SK-N-SH treated with all-trans-retinoic acid at 6 μM for 48 hours (cell line): ENCODE measurements at regions not wholly inside any gene's neighbourhood (a gene's known extent, or its start where the extent isn't known, plus 50 kb on each side); places are given as distances from the start of the nearest gene placed in this dataset.

Source experiments
- ATAC-seq: fragments of 200-7000 bp; cut with Tn5 transposase; 3 replicates; pipeline ENCODE4 v1.9.1; 2020; ENCODE audit warnings: mild to moderate bottlenecking, moderate library complexity
- BACH2 ChIP-seq: fragments of 250-450 bp; sonication (Bioruptor Pico); IDR thresholded peaks from 2 replicates; pipeline ENCODE4 v1.9.0; 2021; ENCODE audit warnings: mild to moderate bottlenecking, borderline replicate concordance
- CSDC2 ChIP-seq: fragments of 250-450 bp; sonication (Bioruptor Pico); IDR thresholded peaks from 2 replicates; pipeline ENCODE4 v1.5.0; 2020; ENCODE audit warnings: mild to moderate bottlenecking, moderate library complexity
- GLIS3 ChIP-seq: fragments of 250-450 bp; sonication (Bioruptor Pico); IDR thresholded peaks from 2 replicates; pipeline ENCODE4 v1.5.0; 2020; ENCODE audit warnings: mild to moderate bottlenecking, moderate library complexity
- ISL1 ChIP-seq: fragments of 250-450 bp; sonication (Bioruptor Pico); IDR thresholded peaks from 2 replicates; pipeline ENCODE4 v2.1.2; 2022; ENCODE audit warnings: mild to moderate bottlenecking, moderate library complexity
- PPARA ChIP-seq: fragments of 250-450 bp; sonication (Bioruptor Pico); IDR thresholded peaks from 2 replicates; pipeline ENCODE4 v1.5.0; 2020; ENCODE audit warnings: mild to moderate bottlenecking, borderline replicate concordance
- RARB ChIP-seq: fragments of 250-450 bp; sonication (Bioruptor Pico); IDR thresholded peaks from 2 replicates; pipeline ENCODE4 v1.8.0; 2021; ENCODE audit warnings: mild to moderate bottlenecking, moderate library complexity
- TCF4 ChIP-seq: fragments of 250-450 bp; sonication (Bioruptor Pico); IDR thresholded peaks from 2 replicates; pipeline ENCODE4 v1.8.0; 2021; ENCODE audit warnings: mild to moderate bottlenecking, moderate library complexity, borderline replicate concordance
- TOX ChIP-seq: fragments of 250-450 bp; sonication (Bioruptor Pico); IDR thresholded peaks from 2 replicates; pipeline ENCODE4 v1.8.0; 2021; ENCODE audit warnings: mild to moderate bottlenecking, moderate library complexity, borderline replicate concordance
- ZC3H10 ChIP-seq: fragments of 250-450 bp; sonication (Bioruptor Pico); IDR thresholded peaks from 2 replicates; pipeline ENCODE4 v1.5.1; 2021; ENCODE audit warnings: mild to moderate bottlenecking, moderate library complexity
- ZFP3 ChIP-seq: fragments of 250-450 bp; sonication (Bioruptor Pico); IDR thresholded peaks from 2 replicates; pipeline ENCODE4 v1.5.0; 2020; ENCODE audit warnings: mild to moderate bottlenecking, moderate library complexity
- ZFP30 ChIP-seq: fragments of 450-650 bp; formaldehyde crosslinking; IDR thresholded peaks from 2 replicates; pipeline ENCODE4 v1.5.0; 2022; ENCODE audit warnings: mild to moderate bottlenecking, moderate library complexity
- ZNF565 ChIP-seq: fragments of 450-650 bp; formaldehyde crosslinking; conservative IDR thresholded peaks from 2 replicates; pipeline ENCODE4 v1.5.0; 2020; ENCODE audit warnings: low read depth, mild to moderate bottlenecking, moderate library complexity
- ZNF70 ChIP-seq: fragments of 450-650 bp; formaldehyde crosslinking; IDR thresholded peaks from 2 replicates; pipeline ENCODE4 v1.5.0; 2020; ENCODE audit warnings: mild to moderate bottlenecking, moderate library complexity
- ZNF8 ChIP-seq: fragments of 450-650 bp; formaldehyde crosslinking; IDR thresholded peaks from 2 replicates; pipeline ENCODE4 v1.5.0; 2020; ENCODE audit warnings: mild to moderate bottlenecking, moderate library complexity
- TF ChIP-seq, protein P1 (sequence below): fragments of 250-450 bp; sonication (Bioruptor Pico); IDR thresholded peaks from 2 replicates; pipeline ENCODE4 v1.8.0; 2021; ENCODE audit warnings: low read depth, mild to moderate bottlenecking, moderate library complexity, borderline replicate concordance
- TF ChIP-seq, protein P2 (sequence below): fragments of 250-450 bp; sonication (Bioruptor Pico); IDR thresholded peaks from 2 replicates; pipeline ENCODE4 v1.5.0; 2020; ENCODE audit warnings: mild to moderate bottlenecking, moderate library complexity
- TF ChIP-seq, protein P3 (sequence below): fragments of 250-450 bp; sonication (Bioruptor Pico); IDR thresholded peaks from 2 replicates; pipeline ENCODE4 v1.5.1; 2021; ENCODE audit warnings: mild to moderate bottlenecking, moderate library complexity
- TF ChIP-seq, protein P4 (sequence below): fragments of 250-450 bp; sonication (Bioruptor Pico); IDR thresholded peaks from 2 replicates; pipeline ENCODE4 v1.8.0; 2020; ENCODE audit warnings: mild to moderate bottlenecking, moderate library complexity, borderline replicate concordance
- TF ChIP-seq, protein P5 (sequence below): fragments of 250-450 bp; sonication (Bioruptor Pico); IDR thresholded peaks from 2 replicates; pipeline ENCODE4 v1.5.1; 2020; ENCODE audit warnings: low read depth, mild to moderate bottlenecking, moderate library complexity

DNA sequence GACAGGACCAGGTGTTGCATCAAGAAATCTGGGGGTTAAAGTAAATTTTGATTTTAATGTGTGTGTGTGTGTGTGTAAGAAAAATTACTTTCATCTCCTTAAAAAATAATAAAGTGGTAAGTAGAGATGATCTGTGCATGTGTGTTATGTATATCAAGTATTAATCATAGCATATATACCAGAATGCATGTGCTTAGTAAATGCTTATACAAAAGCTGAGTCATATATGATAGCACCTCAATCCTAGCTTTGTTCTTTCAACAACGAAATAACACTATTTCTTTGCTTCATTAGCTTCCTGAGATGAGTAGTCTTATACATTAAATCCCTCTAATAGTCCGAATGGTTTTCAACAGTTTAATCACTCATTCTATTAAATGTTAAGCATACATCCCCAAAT lies 899.6 kb upstream of the ANO3 start:
- ATAC-seq, result no peak
- TF ChIP-seq BACH2 (CRISPR knock-in tag) (no peak), GLIS3 (no peak), TOX (CRISPR knock-in tag) (no peak), ZFP3 (CRISPR knock-in tag) (no peak), ZC3H10 (CRISPR knock-in tag) (no peak), ZNF8 (no peak), TCF4 (no peak), RARB (CRISPR knock-in tag) (no peak), CSDC2 (no peak), ISL1 (CRISPR knock-in tag) (no peak), ZFP30 (no peak)
- TF ChIP-seq, protein P1, sequence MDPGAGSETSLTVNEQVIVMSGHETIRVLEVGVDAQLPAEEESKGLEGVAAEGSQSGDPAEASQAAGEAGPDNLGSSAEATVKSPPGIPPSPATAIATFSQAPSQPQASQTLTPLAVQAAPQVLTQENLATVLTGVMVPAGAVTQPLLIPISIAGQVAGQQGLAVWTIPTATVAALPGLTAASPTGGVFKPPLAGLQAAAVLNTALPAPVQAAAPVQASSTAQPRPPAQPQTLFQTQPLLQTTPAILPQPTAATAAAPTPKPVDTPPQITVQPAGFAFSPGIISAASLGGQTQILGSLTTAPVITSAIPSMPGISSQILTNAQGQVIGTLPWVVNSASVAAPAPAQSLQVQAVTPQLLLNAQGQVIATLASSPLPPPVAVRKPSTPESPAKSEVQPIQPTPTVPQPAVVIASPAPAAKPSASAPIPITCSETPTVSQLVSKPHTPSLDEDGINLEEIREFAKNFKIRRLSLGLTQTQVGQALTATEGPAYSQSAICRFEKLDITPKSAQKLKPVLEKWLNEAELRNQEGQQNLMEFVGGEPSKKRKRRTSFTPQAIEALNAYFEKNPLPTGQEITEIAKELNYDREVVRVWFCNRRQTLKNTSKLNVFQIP, result no peak
- TF ChIP-seq, protein P2, sequence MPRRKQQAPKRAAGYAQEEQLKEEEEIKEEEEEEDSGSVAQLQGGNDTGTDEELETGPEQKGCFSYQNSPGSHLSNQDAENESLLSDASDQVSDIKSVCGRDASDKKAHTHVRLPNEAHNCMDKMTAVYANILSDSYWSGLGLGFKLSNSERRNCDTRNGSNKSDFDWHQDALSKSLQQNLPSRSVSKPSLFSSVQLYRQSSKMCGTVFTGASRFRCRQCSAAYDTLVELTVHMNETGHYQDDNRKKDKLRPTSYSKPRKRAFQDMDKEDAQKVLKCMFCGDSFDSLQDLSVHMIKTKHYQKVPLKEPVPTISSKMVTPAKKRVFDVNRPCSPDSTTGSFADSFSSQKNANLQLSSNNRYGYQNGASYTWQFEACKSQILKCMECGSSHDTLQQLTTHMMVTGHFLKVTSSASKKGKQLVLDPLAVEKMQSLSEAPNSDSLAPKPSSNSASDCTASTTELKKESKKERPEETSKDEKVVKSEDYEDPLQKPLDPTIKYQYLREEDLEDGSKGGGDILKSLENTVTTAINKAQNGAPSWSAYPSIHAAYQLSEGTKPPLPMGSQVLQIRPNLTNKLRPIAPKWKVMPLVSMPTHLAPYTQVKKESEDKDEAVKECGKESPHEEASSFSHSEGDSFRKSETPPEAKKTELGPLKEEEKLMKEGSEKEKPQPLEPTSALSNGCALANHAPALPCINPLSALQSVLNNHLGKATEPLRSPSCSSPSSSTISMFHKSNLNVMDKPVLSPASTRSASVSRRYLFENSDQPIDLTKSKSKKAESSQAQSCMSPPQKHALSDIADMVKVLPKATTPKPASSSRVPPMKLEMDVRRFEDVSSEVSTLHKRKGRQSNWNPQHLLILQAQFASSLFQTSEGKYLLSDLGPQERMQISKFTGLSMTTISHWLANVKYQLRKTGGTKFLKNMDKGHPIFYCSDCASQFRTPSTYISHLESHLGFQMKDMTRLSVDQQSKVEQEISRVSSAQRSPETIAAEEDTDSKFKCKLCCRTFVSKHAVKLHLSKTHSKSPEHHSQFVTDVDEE, result no peak
- TF ChIP-seq, protein P3, sequence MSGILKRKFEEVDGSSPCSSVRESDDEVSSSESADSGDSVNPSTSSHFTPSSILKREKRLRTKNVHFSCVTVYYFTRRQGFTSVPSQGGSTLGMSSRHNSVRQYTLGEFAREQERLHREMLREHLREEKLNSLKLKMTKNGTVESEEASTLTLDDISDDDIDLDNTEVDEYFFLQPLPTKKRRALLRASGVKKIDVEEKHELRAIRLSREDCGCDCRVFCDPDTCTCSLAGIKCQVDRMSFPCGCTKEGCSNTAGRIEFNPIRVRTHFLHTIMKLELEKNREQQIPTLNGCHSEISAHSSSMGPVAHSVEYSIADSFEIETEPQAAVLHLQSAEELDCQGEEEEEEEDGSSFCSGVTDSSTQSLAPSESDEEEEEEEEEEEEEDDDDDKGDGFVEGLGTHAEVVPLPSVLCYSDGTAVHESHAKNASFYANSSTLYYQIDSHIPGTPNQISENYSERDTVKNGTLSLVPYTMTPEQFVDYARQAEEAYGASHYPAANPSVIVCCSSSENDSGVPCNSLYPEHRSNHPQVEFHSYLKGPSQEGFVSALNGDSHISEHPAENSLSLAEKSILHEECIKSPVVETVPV (CRISPR knock-in tag), result no peak
- TF ChIP-seq, protein P4, sequence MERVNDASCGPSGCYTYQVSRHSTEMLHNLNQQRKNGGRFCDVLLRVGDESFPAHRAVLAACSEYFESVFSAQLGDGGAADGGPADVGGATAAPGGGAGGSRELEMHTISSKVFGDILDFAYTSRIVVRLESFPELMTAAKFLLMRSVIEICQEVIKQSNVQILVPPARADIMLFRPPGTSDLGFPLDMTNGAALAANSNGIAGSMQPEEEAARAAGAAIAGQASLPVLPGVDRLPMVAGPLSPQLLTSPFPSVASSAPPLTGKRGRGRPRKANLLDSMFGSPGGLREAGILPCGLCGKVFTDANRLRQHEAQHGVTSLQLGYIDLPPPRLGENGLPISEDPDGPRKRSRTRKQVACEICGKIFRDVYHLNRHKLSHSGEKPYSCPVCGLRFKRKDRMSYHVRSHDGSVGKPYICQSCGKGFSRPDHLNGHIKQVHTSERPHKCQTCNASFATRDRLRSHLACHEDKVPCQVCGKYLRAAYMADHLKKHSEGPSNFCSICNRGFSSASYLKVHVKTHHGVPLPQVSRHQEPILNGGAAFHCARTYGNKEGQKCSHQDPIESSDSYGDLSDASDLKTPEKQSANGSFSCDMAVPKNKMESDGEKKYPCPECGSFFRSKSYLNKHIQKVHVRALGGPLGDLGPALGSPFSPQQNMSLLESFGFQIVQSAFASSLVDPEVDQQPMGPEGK (CRISPR knock-in tag), result no peak

DNA sequence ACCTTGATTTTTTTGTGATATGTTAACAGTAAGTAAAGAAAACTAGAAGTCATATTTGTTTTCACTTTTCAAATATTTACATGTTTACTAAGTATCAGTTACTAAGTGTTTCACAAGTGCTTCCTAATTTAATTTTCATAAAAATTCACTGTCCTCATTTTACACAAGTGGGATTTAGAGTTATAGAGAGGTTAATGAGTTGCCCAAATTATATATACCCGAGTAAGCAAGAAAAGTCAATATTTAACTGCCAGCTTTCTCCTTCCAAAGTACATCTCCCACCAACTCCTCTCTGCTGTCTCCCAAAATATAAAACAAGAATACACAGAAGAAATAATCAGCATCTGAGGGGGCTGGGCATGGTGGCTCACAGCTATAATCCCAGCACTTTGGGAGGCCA lies 896.7 kb upstream of the ANO3 start:
- no peak for TF ChIP-seq ZNF565
- TF ChIP-seq PPARA, result no peak
- TF ChIP-seq ZC3H10 (CRISPR knock-in tag), result no peak
- TF ChIP-seq, protein P1, result no peak
- TF ChIP-seq ZNF70, result no peak
- TF ChIP-seq ISL1 (CRISPR knock-in tag), result no peak
- TF ChIP-seq, protein P4 (CRISPR knock-in tag), result no peak
- TF ChIP-seq, protein P5, sequence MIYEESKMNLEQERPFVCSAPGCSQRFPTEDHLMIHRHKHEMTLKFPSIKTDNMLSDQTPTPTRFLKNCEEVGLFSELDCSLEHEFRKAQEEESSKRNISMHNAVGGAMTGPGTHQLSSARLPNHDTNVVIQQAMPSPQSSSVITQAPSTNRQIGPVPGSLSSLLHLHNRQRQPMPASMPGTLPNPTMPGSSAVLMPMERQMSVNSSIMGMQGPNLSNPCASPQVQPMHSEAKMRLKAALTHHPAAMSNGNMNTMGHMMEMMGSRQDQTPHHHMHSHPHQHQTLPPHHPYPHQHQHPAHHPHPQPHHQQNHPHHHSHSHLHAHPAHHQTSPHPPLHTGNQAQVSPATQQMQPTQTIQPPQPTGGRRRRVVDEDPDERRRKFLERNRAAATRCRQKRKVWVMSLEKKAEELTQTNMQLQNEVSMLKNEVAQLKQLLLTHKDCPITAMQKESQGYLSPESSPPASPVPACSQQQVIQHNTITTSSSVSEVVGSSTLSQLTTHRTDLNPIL, result no peak
- ATAC-seq, result no peak
